ENCODE measurements at regions not wholly inside any gene's neighbourhood (a gene's known extent, or its start where the extent isn't known, plus 50 kb on each side); places are given as distances from the start of the nearest gene placed in this dataset.

GRCh38 chr13:34037636-34038540, 219.9 kb downstream of the RFC3 start:
- TF ChIP-seq, protein P1, sequence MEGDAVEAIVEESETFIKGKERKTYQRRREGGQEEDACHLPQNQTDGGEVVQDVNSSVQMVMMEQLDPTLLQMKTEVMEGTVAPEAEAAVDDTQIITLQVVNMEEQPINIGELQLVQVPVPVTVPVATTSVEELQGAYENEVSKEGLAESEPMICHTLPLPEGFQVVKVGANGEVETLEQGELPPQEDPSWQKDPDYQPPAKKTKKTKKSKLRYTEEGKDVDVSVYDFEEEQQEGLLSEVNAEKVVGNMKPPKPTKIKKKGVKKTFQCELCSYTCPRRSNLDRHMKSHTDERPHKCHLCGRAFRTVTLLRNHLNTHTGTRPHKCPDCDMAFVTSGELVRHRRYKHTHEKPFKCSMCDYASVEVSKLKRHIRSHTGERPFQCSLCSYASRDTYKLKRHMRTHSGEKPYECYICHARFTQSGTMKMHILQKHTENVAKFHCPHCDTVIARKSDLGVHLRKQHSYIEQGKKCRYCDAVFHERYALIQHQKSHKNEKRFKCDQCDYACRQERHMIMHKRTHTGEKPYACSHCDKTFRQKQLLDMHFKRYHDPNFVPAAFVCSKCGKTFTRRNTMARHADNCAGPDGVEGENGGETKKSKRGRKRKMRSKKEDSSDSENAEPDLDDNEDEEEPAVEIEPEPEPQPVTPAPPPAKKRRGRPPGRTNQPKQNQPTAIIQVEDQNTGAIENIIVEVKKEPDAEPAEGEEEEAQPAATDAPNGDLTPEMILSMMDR (IDR thresholded peaks at IDR 0.05) = no peak
- no peak for TF ChIP-seq POLR2A (IDR thresholded peaks at IDR 0.05)
- WGBS, 2 donors = 84 to 89% methylated on average over 7 of the region's 7 CpGs
- H3K27me3 ChIP-seq = no peaks in the 10 kb centered on the region
- no peak for DNase-seq
- H3K9me3 ChIP-seq = no peaks in the 10 kb centered on the region
- intact Hi-C loops (cut with DNase I; ENCODE audit: low total_unique reads) = no loop called here
- no peaks in the 10 kb centered on the region for H3K36me3 ChIP-seq (ENCODE audit: low read depth, missing control alignments)
- H3K4me3 ChIP-seq = no peak overlapping the region
- H3K27ac ChIP-seq = no peak overlapping the region
- no peaks in the 10 kb centered on the region for H3K4me1 ChIP-seq

DNA sequence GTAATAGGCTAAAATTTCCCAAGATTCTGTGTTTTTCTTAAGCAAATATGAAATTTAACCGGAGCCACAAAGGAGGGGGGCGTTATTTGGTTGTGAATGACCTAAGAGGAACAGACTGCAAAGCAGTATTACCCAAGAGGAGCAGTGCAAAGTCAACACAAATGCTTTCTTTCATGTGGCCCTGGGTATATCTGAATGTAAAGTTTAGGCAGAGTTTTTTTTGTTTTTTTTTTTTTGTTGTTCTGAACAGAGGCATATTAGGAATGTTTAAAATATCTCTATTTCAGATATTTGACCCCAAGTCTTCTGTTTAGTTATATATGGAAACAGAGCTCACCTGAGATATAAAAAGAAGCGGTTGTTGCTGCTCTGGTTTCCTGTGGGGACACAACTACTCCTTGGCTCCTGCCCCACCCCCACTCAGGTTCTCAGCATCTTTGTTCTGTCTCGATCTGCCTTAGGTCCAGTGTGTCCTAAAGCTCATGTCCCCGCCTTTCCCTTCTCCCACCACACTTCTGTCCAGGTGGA, 220.7 kb downstream of the RFC3 start:
- intact Hi-C loops (cut with DNase I; ENCODE audit: low total_unique reads) = no loop called here
- 67 to 77% methylated on average over 5 of the region's 5 CpGs for WGBS, 2 donors
- H3K27ac ChIP-seq = no peak overlapping the region
- H3K4me1 ChIP-seq = no peaks in the 10 kb centered on the region
- no peak overlapping the region for H3K4me3 ChIP-seq
- no peaks in the 10 kb centered on the region for H3K27me3 ChIP-seq
- H3K9me3 ChIP-seq = no peaks in the 10 kb centered on the region
- TF ChIP-seq, protein P1 (IDR thresholded peaks at IDR 0.05) = no peak
- TF ChIP-seq POLR2A (IDR thresholded peaks at IDR 0.05) = no peak
- H3K36me3 ChIP-seq (ENCODE audit: low read depth, missing control alignments) = no peaks in the 10 kb centered on the region
- DNase-seq = no peak

GRCh38 chr13:34039678-34040077, 221.7 kb downstream of the RFC3 start:
- H3K27ac ChIP-seq = no peak overlapping the region
- no peak for DNase-seq
- H3K9me3 ChIP-seq = no peaks in the 10 kb centered on the region
- H3K4me1 ChIP-seq = no peaks in the 10 kb centered on the region
- TF ChIP-seq, protein P1 (IDR thresholded peaks at IDR 0.05) = no peak
- TF ChIP-seq POLR2A (IDR thresholded peaks at IDR 0.05) = no peak
- intact Hi-C loops (cut with DNase I; ENCODE audit: low total_unique reads) = no loop called here
- no peaks in the 10 kb centered on the region for H3K27me3 ChIP-seq
- H3K4me3 ChIP-seq = no peak overlapping the region
- 94 to 97% methylated on average over 1 of the region's 1 CpG for WGBS, 2 donors
- no peaks in the 10 kb centered on the region for H3K36me3 ChIP-seq (ENCODE audit: low read depth, missing control alignments)

GRCh38 chr13:34040863-34041262, 222.9 kb downstream of the RFC3 start:
- Histone ChIP-seq H3K27ac (no peak overlapping the region), H3K4me3 (no peak overlapping the region), H3K9me3 (no peaks in the 10 kb centered on the region), H3K4me1 (no peaks in the 10 kb centered on the region), H3K36me3 (ENCODE audit: low read depth, missing control alignments) (no peaks in the 10 kb centered on the region), H3K27me3 (no peaks in the 10 kb centered on the region)
- intact Hi-C loops (cut with DNase I; ENCODE audit: low total_unique reads) = no loop called here
- DNase-seq = no peak
- whole genome bisulfite sequencing, 2 donors = 75 to 81% methylated on average over 4 of the region's 4 CpGs
- TF ChIP-seq, protein P1 (IDR thresholded peaks at IDR 0.05) = no peak

Data from testis (tissue), 2 donors.